ENCODE measurements at regions not wholly inside any gene's neighbourhood (a gene's known extent, or its start where the extent isn't known, plus 50 kb on each side); places are given as distances from the start of the nearest gene placed in this dataset.

DNA sequence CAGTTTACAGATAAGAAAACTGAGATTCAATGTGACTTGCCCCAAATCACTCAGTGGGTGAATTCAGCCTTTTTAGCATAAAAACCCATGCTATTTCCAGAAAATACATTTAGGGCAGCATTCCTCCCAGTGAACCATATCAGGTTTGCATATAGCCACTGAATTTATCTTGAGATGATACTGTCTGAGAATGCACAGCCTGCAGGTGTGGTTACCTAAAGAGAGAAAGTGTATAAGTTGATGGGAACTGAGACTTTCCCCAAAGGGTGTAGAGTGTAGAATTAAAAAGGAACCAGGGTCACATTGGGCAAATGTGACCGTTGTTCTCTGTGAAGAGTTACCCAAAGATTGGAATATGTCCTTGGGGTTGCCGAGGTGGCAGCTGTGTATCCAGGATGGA lies 100.0 kb upstream of the PIK3R1 start:
- TF ChIP-seq, protein P1, sequence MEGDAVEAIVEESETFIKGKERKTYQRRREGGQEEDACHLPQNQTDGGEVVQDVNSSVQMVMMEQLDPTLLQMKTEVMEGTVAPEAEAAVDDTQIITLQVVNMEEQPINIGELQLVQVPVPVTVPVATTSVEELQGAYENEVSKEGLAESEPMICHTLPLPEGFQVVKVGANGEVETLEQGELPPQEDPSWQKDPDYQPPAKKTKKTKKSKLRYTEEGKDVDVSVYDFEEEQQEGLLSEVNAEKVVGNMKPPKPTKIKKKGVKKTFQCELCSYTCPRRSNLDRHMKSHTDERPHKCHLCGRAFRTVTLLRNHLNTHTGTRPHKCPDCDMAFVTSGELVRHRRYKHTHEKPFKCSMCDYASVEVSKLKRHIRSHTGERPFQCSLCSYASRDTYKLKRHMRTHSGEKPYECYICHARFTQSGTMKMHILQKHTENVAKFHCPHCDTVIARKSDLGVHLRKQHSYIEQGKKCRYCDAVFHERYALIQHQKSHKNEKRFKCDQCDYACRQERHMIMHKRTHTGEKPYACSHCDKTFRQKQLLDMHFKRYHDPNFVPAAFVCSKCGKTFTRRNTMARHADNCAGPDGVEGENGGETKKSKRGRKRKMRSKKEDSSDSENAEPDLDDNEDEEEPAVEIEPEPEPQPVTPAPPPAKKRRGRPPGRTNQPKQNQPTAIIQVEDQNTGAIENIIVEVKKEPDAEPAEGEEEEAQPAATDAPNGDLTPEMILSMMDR (IDR thresholded peaks at IDR 0.05; ENCODE audit: extremely low read depth in 1 of 2, insufficient read depth in 1 of 2, low read depth in 1 of 2, low read length in 2 of 2) = no peak
- TF ChIP-seq POLR2A (IDR thresholded peaks at IDR 0.05; ENCODE audit: low read depth, low read length) = no peak

All from endothelial cell of umbilical vein (primary cell).